DND-41 (cell line): ENCODE measurements at regions not wholly inside any gene's neighbourhood (a gene's known extent, or its start where the extent isn't known, plus 50 kb on each side); places are given as distances from the start of the nearest gene placed in this dataset.

Experiments
- ATAC-seq: fragments of 200-7000 bp; cut with Tn5 transposase; 3 replicates; pipeline ENCODE4 v1.9.1; 2021; ENCODE audit warnings: low read depth; ENCODE audit not compliant: insufficient read depth
- DNase-seq: peaks from one replicate; pipeline ENCODE4 v3.0.0-alpha.2; 2020
- H2AFZ ChIP-seq: 2 replicates; pipeline ENCODE4 v1.6.0; 2012; ENCODE audit warnings: low read depth, low read length
- H3K27ac ChIP-seq: 2 replicates; pipeline ENCODE4 v1.5.1; 2012; ENCODE audit warnings: low read length, inconsistent platforms
- H3K27me3 ChIP-seq: fragments of 200-600 bp; sonication (generic); 2 replicates; pipeline ENCODE4 v1.6.0; 2012; ENCODE audit warnings: low read length, mild to moderate bottlenecking, inconsistent platforms; ENCODE audit not compliant: insufficient read depth, poor library complexity
- H3K36me3 ChIP-seq: 2 replicates; pipeline ENCODE4 v1.5.1; 2012; ENCODE audit warnings: low read length, inconsistent platforms; ENCODE audit not compliant: insufficient read depth
- H3K4me1 ChIP-seq: 2 replicates; pipeline ENCODE4 v1.5.1; 2012; ENCODE audit warnings: mild to moderate bottlenecking, low read length; ENCODE audit not compliant: insufficient read depth
- H3K4me2 ChIP-seq: 2 replicates; pipeline ENCODE4 v1.6.0; 2012; ENCODE audit warnings: mild to moderate bottlenecking, moderate library complexity, low read length, inconsistent platforms; ENCODE audit not compliant: insufficient read depth
- H3K4me3 ChIP-seq, 2 experiments: fragments of 200-600 bp in 1 of 2; shearing (Covaris generic) in 1 of 2; 2 replicates each; pipeline ENCODE4 v1.5.1; 2012 to 2016; ENCODE audit warnings: inconsistent platforms in 2 of 2, low read length in 2 of 2, mild to moderate bottlenecking in 2 of 2, low read depth in 1 of 2, moderate library complexity in 1 of 2
- H3K79me2 ChIP-seq: 2 replicates; pipeline ENCODE4 v1.6.0; 2012; ENCODE audit warnings: low read length, inconsistent platforms; ENCODE audit not compliant: insufficient read depth
- H3K9ac ChIP-seq: 2 replicates; pipeline ENCODE4 v1.6.0; 2012; ENCODE audit warnings: low read depth, mild to moderate bottlenecking, inconsistent platforms, low read length, moderate library complexity
- H3K9me3 ChIP-seq: 2 replicates; pipeline ENCODE4 v1.5.1; 2012; ENCODE audit warnings: low read length, moderate library complexity, mild to moderate bottlenecking, inconsistent platforms; ENCODE audit not compliant: insufficient read depth, severe bottlenecking
- H4K20me1 ChIP-seq: 2 replicates; pipeline ENCODE4 v1.6.0; 2012; ENCODE audit warnings: low read length; ENCODE audit not compliant: insufficient read depth
- CTCF ChIP-seq: IDR thresholded peaks from 2 replicates; pipeline ENCODE4 v1.5.1; 2012; ENCODE audit warnings: borderline replicate concordance, low read length, moderate library complexity, mild to moderate bottlenecking; ENCODE audit not compliant: poor library complexity, severe bottlenecking; ENCODE audit errors: extremely low read depth
- EZH2 ChIP-seq: IDR thresholded peaks from 3 replicates; pipeline ENCODE4 v1.6.1; 2012; ENCODE audit warnings: borderline replicate concordance, low read depth, mild to moderate bottlenecking, moderate library complexity, low read length, inconsistent platforms; ENCODE audit not compliant: severe bottlenecking

- no peak overlapping the region for H2AFZ ChIP-seq
These were observed 1315.5 kb upstream of the GJE1 start for GRCh38 chr6:140817176-140817575.

GRCh38 chr6:140816681-140817080 lies 1316.0 kb upstream of the GJE1 start:
- Histone ChIP-seq H4K20me1 (no peaks in the 10 kb centered on the region), H3K9me3 (no peaks in the 10 kb centered on the region), H3K4me3 (no peak overlapping the region), H3K27ac (no peak overlapping the region), H3K9ac (no peak overlapping the region), H2AFZ (no peak overlapping the region), H3K79me2 (no peaks in the 10 kb centered on the region), H3K4me2 (no peak overlapping the region), H3K4me1 (no peaks in the 10 kb centered on the region), H3K36me3 (no peaks in the 10 kb centered on the region), H3K27me3 (no peaks in the 10 kb centered on the region)
- no peak for TF ChIP-seq CTCF
- no peak for TF ChIP-seq EZH2
- ATAC-seq (no peak), DNase-seq (no peak)

More at GRCh38 chr6:140817176-140817575, 1315.5 kb upstream of the GJE1 start:
- DNase-seq = no peak
- H3K27ac ChIP-seq = no peak overlapping the region
- no peaks in the 10 kb centered on the region for H4K20me1 ChIP-seq
- no peak for TF ChIP-seq CTCF
- TF ChIP-seq EZH2 = no peak
- no peaks in the 10 kb centered on the region for H3K36me3 ChIP-seq
- no peaks in the 10 kb centered on the region for H3K27me3 ChIP-seq
- no peak overlapping the region for H3K9ac ChIP-seq
- H3K4me1 ChIP-seq = no peaks in the 10 kb centered on the region
- H3K4me3 ChIP-seq = no peak overlapping the region
- no peaks in the 10 kb centered on the region for H3K79me2 ChIP-seq
- no peak for ATAC-seq
- no peaks in the 10 kb centered on the region for H3K9me3 ChIP-seq
- no peak overlapping the region for H3K4me2 ChIP-seq

GRCh38 chr6:140812636-140813035 lies 1320.1 kb upstream of the GJE1 start:
- H3K36me3 ChIP-seq = no peaks in the 10 kb centered on the region
- H4K20me1 ChIP-seq = no peaks in the 10 kb centered on the region
- no peak overlapping the region for H3K4me2 ChIP-seq
- no peak overlapping the region for H3K4me3 ChIP-seq
- no peak overlapping the region for H3K27ac ChIP-seq
- no peaks in the 10 kb centered on the region for H3K27me3 ChIP-seq
- no peaks in the 10 kb centered on the region for H3K9me3 ChIP-seq
- no peak overlapping the region for H2AFZ ChIP-seq
- H3K79me2 ChIP-seq = no peaks in the 10 kb centered on the region
- TF ChIP-seq CTCF = no peak
- TF ChIP-seq EZH2 = no peak
- ATAC-seq (no peak), DNase-seq (no peak)
- H3K9ac ChIP-seq = no peak overlapping the region
- no peaks in the 10 kb centered on the region for H3K4me1 ChIP-seq

DNA sequence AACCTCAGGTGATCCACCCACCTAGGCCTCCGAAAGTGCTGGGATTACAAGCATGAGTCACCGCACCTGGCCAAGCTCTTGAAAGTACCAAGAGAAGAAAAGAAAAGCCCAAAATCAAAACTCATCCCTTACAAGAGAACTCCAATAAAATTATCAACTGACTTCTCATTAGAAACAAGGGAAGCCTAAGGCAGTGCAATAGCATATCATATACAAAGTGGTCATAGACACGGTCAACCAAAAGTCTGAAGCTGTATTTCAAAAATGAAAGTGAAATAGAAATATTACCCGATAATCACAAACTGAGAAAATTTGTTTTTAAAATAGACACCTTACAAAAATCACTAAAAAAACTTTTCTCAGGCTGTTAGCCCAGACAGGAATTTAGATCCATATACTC lies 1321.1 kb upstream of the GJE1 start:
- no peaks in the 10 kb centered on the region for H3K4me1 ChIP-seq
- H4K20me1 ChIP-seq = no peaks in the 10 kb centered on the region
- no peak overlapping the region for H3K4me2 ChIP-seq
- no peak overlapping the region for H3K9ac ChIP-seq
- H2AFZ ChIP-seq = no peak overlapping the region
- no peaks in the 10 kb centered on the region for H3K9me3 ChIP-seq
- H3K27me3 ChIP-seq = no peaks in the 10 kb centered on the region
- no peak overlapping the region for H3K4me3 ChIP-seq
- DNase-seq = no peak
- H3K79me2 ChIP-seq = no peaks in the 10 kb centered on the region
- H3K27ac ChIP-seq = no peak overlapping the region
- no peak for ATAC-seq
- TF ChIP-seq EZH2 (no peak), CTCF (no peak)
- H3K36me3 ChIP-seq = no peaks in the 10 kb centered on the region
